Kidney (tissue), 13 donors: ENCODE measurements at regions not wholly inside any gene's neighbourhood (a gene's known extent, or its start where the extent isn't known, plus 50 kb on each side); places are given as distances from the start of the nearest gene placed in this dataset.

Experiments
- DNase-seq, 5 donors: peaks; one replicate each; pipeline ENCODE4 v3.0.0-alpha.2; 2013 to 2020
- FAIRE-seq: peaks from 2 replicates; lab custom pipeline; 2012; peaks lifted over from hg19 to GRCh38; lab: Jason Lieb, UNC
- H3K27ac ChIP-seq, 2 donors: one replicate each; pipeline ENCODE4 v1.7.0; 2013; ENCODE audit warnings: low read depth in 2 of 2, low read length in 2 of 2, inconsistent platforms in 1 of 2
- H3K27me3 ChIP-seq: one replicate; pipeline ENCODE4 v1.7.1; 2013; ENCODE audit warnings: low read length, inconsistent platforms; ENCODE audit not compliant: control insufficient read depth, insufficient read depth
- H3K36me3 ChIP-seq, 3 donors: one replicate each; pipeline versions ENCODE4 v1.7.0 to v1.7.1; 2013; ENCODE audit warnings: low read length in 3 of 3, control low read depth in 1 of 3, inconsistent platforms in 1 of 3; ENCODE audit not compliant: insufficient read depth in 3 of 3, control insufficient read depth in 2 of 3
- H3K4me1 ChIP-seq, 3 donors: one replicate each; pipeline versions ENCODE4 v1.7.0 to v1.7.1; 2013; ENCODE audit warnings: low read length in 3 of 3, inconsistent platforms in 1 of 3, low read depth in 1 of 3; ENCODE audit not compliant: control insufficient read depth in 2 of 3, insufficient read depth in 2 of 3
- H3K4me3 ChIP-seq, 3 donors: one replicate each; pipeline versions ENCODE4 v1.7.0 to v1.8.1; 2013; ENCODE audit warnings: low read length in 3 of 3, control low read depth in 1 of 3, inconsistent platforms in 1 of 3
- H3K9ac ChIP-seq, 3 donors: one replicate each; pipeline versions ENCODE4 v1.7.0 to v1.7.1; 2013; ENCODE audit warnings: low read length in 3 of 3, control low read depth in 1 of 3, inconsistent platforms in 1 of 3
- H3K9me3 ChIP-seq, 3 donors: one replicate each; pipeline versions ENCODE4 v1.7.0 to v1.7.1; 2013; ENCODE audit warnings: low read length in 3 of 3, control low read depth in 1 of 3, inconsistent platforms in 1 of 3; ENCODE audit not compliant: control insufficient read depth in 2 of 3, insufficient read depth in 1 of 3
- CTCF ChIP-seq: IDR thresholded peaks from 3 replicates; pipeline ENCODE4 v1.5.1; 2012; ENCODE audit warnings: mild to moderate bottlenecking, moderate library complexity, borderline replicate concordance; ENCODE audit not compliant: insufficient read depth; ENCODE audit errors: extremely low read depth
- intact Hi-C: fragments of 100-400 bp; cut with DNase I; formaldehyde crosslinking; loops from one replicate; pipeline ENCODE4 v1.11.1; 2022
- donor health status: control.
- donor health status: control.
- donor health status: control.
- donor health status: control.
- donor health status: control.
- donor health status: DM: yes; HTN: yes; CAD: no.
- donor health status: Normal renal cell carcinoma (clear cell type).

GRCh38 chr13:90445179-90445578 lies 902.3 kb upstream of the MIR17HG start:
- Histone ChIP-seq H3K4me1 (no peaks in the 10 kb centered on the region), H3K9me3 (no peaks in the 10 kb centered on the region), H3K27ac (peak overlapping the region in 1 of 2 donors; percentile 27), H3K4me3 (no peak overlapping the region), H3K36me3 (no peaks in the 10 kb centered on the region), H3K9ac (no peak overlapping the region), H3K27me3 (no peaks in the 10 kb centered on the region)
- intact Hi-C loops: no loop called here
- TF ChIP-seq CTCF: no peak
- DNase-seq (peak in 3 of 5 donors; percentile 17 to 57 (median 47)), FAIRE-seq (no peak)

GRCh38 chr13:90447034-90447733 lies 900.3 kb upstream of the MIR17HG start:
- FAIRE-seq: no peak
- no peak overlapping the region for H3K9ac ChIP-seq
- no peak for TF ChIP-seq CTCF

GRCh38 chr13:90447734-90448101 lies 899.8 kb upstream of the MIR17HG start:
- H3K4me1 ChIP-seq: no peaks in the 10 kb centered on the region
- no peak overlapping the region for H3K9ac ChIP-seq
- H3K36me3 ChIP-seq: no peaks in the 10 kb centered on the region
- no peak for TF ChIP-seq CTCF
- no peaks in the 10 kb centered on the region for H3K9me3 ChIP-seq
- DNase-seq: no peak
- H3K27ac ChIP-seq: no peak overlapping the region
- no peak for FAIRE-seq
- intact Hi-C loops: no loop called here
- H3K4me3 ChIP-seq: no peak overlapping the region
- no peaks in the 10 kb centered on the region for H3K27me3 ChIP-seq

More at GRCh38 chr13:90447034-90447733, 900.3 kb upstream of the MIR17HG start:
- H3K36me3 ChIP-seq: no peaks in the 10 kb centered on the region
- intact Hi-C loops: no loop called here
- H3K4me3 ChIP-seq: no peak overlapping the region
- H3K4me1 ChIP-seq: no peaks in the 10 kb centered on the region
- no peak overlapping the region for H3K27ac ChIP-seq
- no peak for DNase-seq
- no peaks in the 10 kb centered on the region for H3K27me3 ChIP-seq
- H3K9me3 ChIP-seq: no peaks in the 10 kb centered on the region
